Large intestine (tissue), 3 donors: ENCODE measurements at regions not wholly inside any gene's neighbourhood (a gene's known extent, or its start where the extent isn't known, plus 50 kb on each side); places are given as distances from the start of the nearest gene placed in this dataset.

ENCODE experiments used
- DNase-seq, 2 donors: peaks; one replicate each; pipeline versions ENCODE4 v3.0.0 to v3.0.0-alpha.2; 2013
- H3K27ac ChIP-seq: one replicate; pipeline ENCODE4 v1.5.1; 2013; ENCODE audit warnings: low read length
- H3K27me3 ChIP-seq: 2 replicates; pipeline ENCODE4 v1.6.1; 2013; ENCODE audit warnings: low read length; ENCODE audit not compliant: control insufficient read depth, insufficient read depth
- H3K36me3 ChIP-seq: 2 replicates; pipeline ENCODE4 v1.6.1; 2013; ENCODE audit warnings: low read length; ENCODE audit not compliant: control insufficient read depth, insufficient read depth
- H3K4me1 ChIP-seq: one replicate; pipeline ENCODE4 v1.6.1; 2013; ENCODE audit warnings: low read length; ENCODE audit not compliant: control insufficient read depth, insufficient read depth
- H3K4me3 ChIP-seq: one replicate; pipeline ENCODE4 v1.5.1; 2013; ENCODE audit warnings: low read length
- H3K9me3 ChIP-seq: one replicate; pipeline ENCODE4 v1.6.1; 2013; ENCODE audit warnings: mild to moderate bottlenecking, low read depth, low read length, moderate library complexity; ENCODE audit not compliant: control insufficient read depth
- WGBS: methylation state at CpG from one replicate; pipeline ENCODE4 v1.1.5; 2013; ENCODE audit warnings: low lambda C conversion rate; ENCODE audit not compliant: insufficient coverage; 5-methylcytosine and 5-hydroxymethylcytosine counted together

- WGBS = no CpG with 5 or more reads among the region's 2 CpGs
Measured at GRCh38 chr3:31075471-31075870, 181.0 kb upstream of the GADL1 start.

DNA sequence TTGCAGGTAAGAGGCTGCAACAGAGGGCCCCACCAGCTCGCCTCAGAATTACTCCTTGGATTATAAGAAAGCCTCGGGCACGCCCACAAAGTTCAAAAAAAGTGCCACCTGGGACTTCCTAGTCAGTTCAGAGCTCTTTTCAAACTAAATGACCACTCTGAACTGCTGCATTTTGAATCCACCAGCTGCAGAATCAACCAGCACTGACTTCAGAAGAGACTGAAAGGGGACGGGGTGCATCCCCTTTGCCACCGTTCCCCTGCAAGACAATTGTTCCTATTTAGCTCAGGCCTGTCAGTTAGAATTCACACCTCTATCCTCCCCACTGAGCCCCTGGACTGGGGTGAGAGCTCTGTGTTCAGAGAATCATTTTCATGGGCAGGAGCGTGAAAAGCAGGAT is 181.4 kb upstream of the GADL1 start:
- WGBS = 100% methylated on average over 1 of the region's 6 CpGs
- no peaks in the 10 kb centered on the region for H3K27me3 ChIP-seq
- no peak overlapping the region for H3K4me3 ChIP-seq
- H3K36me3 ChIP-seq = no peaks in the 10 kb centered on the region
- no peaks in the 10 kb centered on the region for H3K4me1 ChIP-seq
- no peak for DNase-seq
- H3K9me3 ChIP-seq = no peaks in the 10 kb centered on the region
- H3K27ac ChIP-seq = no peak overlapping the region

More at GRCh38 chr3:31075471-31075870, 181.0 kb upstream of the GADL1 start:
- Histone ChIP-seq H3K9me3 (no peaks in the 10 kb centered on the region), H3K27me3 (no peaks in the 10 kb centered on the region), H3K27ac (no peak overlapping the region), H3K4me3 (no peak overlapping the region), H3K4me1 (no peaks in the 10 kb centered on the region), H3K36me3 (no peaks in the 10 kb centered on the region)
- DNase-seq = no peak

DNA sequence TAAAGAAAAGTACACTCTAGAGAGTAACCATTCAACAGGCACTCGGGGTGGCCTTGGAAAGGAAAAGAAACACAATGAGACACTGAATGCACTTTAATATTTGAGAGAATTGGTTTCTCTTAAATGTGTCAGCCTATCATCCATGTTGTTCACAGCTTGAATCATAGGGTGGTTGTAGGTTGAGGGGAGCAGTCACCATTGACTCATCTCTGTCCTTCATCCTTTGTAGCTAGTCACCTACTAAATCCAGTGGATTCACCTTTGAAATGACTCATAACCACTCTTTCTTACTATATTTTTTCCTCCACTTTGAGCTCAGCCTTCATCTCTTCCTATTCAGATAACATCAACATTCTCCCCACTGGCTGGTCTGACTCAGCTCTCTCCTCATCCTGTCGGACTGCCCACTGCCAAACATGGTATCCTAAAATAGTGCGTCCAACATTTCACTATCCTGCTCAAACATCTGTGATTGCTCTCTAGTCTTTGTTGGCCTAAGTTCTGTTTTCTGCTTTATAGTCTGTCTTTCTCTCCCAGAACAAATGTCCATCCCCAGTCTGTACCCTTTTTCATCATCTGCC is 182.7 kb upstream of the GADL1 start:
- no peak for DNase-seq
- Histone ChIP-seq H3K9me3 (no peaks in the 10 kb centered on the region), H3K4me3 (no peak overlapping the region), H3K36me3 (no peaks in the 10 kb centered on the region), H3K4me1 (no peaks in the 10 kb centered on the region), H3K27me3 (no peaks in the 10 kb centered on the region), H3K27ac (no peak overlapping the region)
- WGBS = 75% methylated on average over 2 of the region's 3 CpGs

GRCh38 chr3:31077826-31078225 is 183.4 kb upstream of the GADL1 start:
- no peaks in the 10 kb centered on the region for H3K9me3 ChIP-seq
- DNase-seq = no peak
- no peak overlapping the region for H3K27ac ChIP-seq
- no CpG with 5 or more reads among the region's 1 CpG for WGBS
- no peak overlapping the region for H3K4me3 ChIP-seq
- H3K4me1 ChIP-seq = no peaks in the 10 kb centered on the region
- H3K27me3 ChIP-seq = no peaks in the 10 kb centered on the region
- H3K36me3 ChIP-seq = no peaks in the 10 kb centered on the region

- no peak for DNase-seq
- no peaks in the 10 kb centered on the region for H3K36me3 ChIP-seq
- no peaks in the 10 kb centered on the region for H3K4me1 ChIP-seq
- no peaks in the 10 kb centered on the region for H3K9me3 ChIP-seq
- H3K27me3 ChIP-seq = no peaks in the 10 kb centered on the region
- H3K4me3 ChIP-seq = no peak overlapping the region
- 89% methylated on average over 3 of the region's 4 CpGs for WGBS
- H3K27ac ChIP-seq = no peak overlapping the region
Measured at GRCh38 chr3:31079689-31080088, 185.2 kb upstream of the GADL1 start.

DNA sequence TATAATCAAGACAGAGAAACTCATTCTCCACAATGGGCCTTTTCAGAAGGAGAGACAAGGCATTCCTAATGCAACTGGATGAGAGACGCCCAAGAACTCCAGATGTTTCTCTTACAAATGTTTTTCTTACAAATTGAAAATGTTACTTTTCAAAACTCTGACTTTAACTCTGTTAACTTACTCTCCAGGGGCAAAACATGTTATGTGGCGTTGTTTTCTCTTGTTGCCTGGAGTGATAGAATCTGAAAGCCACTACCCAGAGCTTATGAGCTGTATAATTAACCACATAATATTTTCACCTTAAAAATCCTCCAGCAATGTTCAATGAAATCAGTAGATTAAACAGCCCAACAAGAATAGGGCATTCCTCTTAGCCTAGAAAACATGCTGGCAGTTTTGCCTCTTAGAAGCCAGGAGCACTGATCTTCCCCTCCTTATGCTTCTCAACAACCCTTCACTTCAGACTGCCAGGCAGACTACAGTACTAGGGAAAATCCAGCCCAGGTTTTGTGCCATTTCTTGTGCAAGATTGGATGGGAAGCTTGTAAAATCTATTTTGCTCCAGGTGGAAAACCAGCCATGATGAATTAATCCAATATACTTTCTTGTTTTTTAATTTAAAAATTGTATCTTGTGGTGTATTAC is 186.7 kb upstream of the GADL1 start:
- no peaks in the 10 kb centered on the region for H3K27me3 ChIP-seq
- WGBS = no CpG with 5 or more reads among the region's 2 CpGs
- no peaks in the 10 kb centered on the region for H3K4me1 ChIP-seq
- no peak overlapping the region for H3K27ac ChIP-seq
- DNase-seq = no peak
- H3K4me3 ChIP-seq = no peak overlapping the region
- no peaks in the 10 kb centered on the region for H3K9me3 ChIP-seq
- no peaks in the 10 kb centered on the region for H3K36me3 ChIP-seq

- Histone ChIP-seq H3K27ac (no peak overlapping the region), H3K27me3 (no peaks in the 10 kb centered on the region)
Measured at GRCh38 chr3:31086148-31086547, 191.7 kb upstream of the GADL1 start.

DNA sequence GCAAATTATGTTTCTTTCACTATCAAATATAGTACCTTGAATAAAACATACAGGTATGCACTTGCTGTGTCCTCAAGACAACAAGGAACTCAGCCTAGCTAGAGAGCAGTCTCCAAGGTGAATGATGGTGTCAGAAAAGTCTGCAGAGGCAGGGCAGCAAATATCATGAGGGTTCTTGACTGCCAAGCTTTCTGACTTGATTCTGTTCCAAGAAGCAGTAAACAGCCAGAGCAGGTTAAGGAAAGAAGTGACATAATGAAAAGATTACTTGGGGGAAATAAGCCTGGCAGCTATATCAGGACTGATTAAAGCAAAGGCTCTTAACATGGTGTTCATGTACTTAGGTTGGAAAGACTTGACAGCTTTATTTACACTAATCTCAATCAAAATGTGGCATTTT is 192.2 kb upstream of the GADL1 start:
- H3K36me3 ChIP-seq = no peaks in the 10 kb centered on the region
- no peak overlapping the region for H3K27ac ChIP-seq
- no peaks in the 10 kb centered on the region for H3K9me3 ChIP-seq
- no peak for DNase-seq
- H3K4me1 ChIP-seq = no peaks in the 10 kb centered on the region
- H3K27me3 ChIP-seq = no peaks in the 10 kb centered on the region
- no peak overlapping the region for H3K4me3 ChIP-seq

More at GRCh38 chr3:31086148-31086547, 191.7 kb upstream of the GADL1 start:
- no peak for DNase-seq
- no peaks in the 10 kb centered on the region for H3K4me1 ChIP-seq
- H3K4me3 ChIP-seq = no peak overlapping the region
- no peaks in the 10 kb centered on the region for H3K36me3 ChIP-seq
- no peaks in the 10 kb centered on the region for H3K9me3 ChIP-seq

DNA sequence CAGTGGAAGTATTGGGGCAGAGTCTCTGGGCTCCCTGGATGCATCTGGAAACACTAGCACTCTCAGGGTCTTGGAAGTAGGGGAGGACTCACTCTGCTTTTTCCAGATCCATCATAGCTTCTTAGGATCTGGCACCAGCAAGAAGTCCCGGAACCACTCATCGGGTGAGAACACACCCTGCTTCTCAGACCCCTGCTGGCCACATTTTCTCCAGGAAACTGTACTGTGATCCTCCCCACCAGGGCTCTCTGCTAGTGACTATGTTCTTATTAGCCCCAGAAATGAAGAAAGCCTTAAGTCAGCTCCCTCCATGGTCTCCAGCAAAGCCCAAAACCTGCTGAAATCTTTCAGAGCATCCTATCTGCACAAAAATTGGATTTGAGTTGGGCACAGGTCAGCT is 197.3 kb upstream of the GADL1 start:
- Histone ChIP-seq H3K36me3 (no peaks in the 10 kb centered on the region), H3K4me3 (no peak overlapping the region), H3K9me3 (no peaks in the 10 kb centered on the region), H3K27me3 (no peaks in the 10 kb centered on the region), H3K27ac (no peak overlapping the region), H3K4me1 (no peaks in the 10 kb centered on the region)
- WGBS = no CpG with 5 or more reads among the region's 2 CpGs
- no peak for DNase-seq

DNA sequence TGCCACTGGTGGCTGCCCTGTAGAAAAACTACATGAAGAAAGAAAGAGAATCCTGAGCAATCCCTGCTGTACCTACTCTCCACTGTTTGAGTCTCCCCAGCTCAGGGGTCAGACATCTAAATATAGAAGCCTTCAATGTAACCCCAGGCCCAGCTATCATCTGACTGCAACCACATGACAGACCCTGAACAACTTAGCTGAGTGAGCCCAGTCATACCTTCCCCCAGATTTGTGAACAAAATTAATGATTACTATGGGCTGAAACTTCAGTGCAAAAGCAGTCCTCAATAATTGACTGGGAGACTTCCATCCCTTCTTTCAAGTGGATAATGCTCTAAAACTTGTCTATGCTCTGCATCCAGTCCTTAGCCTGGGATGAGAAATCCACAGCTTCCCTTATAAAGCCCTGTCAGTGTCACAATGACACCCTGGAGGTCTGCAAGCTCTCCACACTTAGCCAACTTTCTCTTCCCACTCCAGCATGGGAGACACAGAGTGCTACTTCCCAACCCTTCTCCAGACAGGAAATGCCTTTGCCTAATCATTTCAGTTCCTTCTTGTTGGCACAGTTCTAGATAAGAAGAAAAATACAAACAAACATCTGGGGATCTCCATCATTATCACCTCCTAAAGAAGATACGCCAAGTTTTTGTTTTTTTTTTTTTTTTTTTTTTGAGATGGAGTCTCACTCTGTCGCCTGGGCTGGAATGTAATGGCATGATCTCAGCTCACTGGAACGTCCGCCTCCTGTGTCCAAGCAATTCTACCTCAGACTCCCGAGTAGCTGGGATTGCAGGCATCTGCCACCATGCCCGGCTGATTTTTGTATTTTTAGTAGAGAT is 198.5 kb upstream of the GADL1 start:
- DNase-seq = no peak
- no peak overlapping the region for H3K4me3 ChIP-seq
- WGBS = no CpG with 5 or more reads among the region's 6 CpGs
- H3K9me3 ChIP-seq = no peaks in the 10 kb centered on the region
- no peaks in the 10 kb centered on the region for H3K27me3 ChIP-seq
- no peaks in the 10 kb centered on the region for H3K4me1 ChIP-seq
- no peaks in the 10 kb centered on the region for H3K36me3 ChIP-seq
- H3K27ac ChIP-seq = no peak overlapping the region
